Activated T-helper 1 cell treated with anti-CD3 and anti-CD28 coated beads, Interleukin-12 subunit alpha, Interleukin-12 subunit beta, Interleukin-2, Interleukin-4 antibody, amounts not matched to agents 30 ng/mL and 10 ng/mL and 1 ng/mL, durations not matched to agents 14 hours and 24 hours and 36 hours (primary cell): ENCODE measurements at regions not wholly inside any gene's neighbourhood (a gene's known extent, or its start where the extent isn't known, plus 50 kb on each side); places are given as distances from the start of the nearest gene placed in this dataset.
A peak's percentile ranks its signal among the peaks of the same experiment; 100 is the strongest.
"Not testable (repeated sequence)": the region's sequence is repeated elsewhere in the genome, so short reads cannot be mapped to it uniquely, and the experiment has no call there.

Source experiments
- DNase-seq: peaks from one replicate; pipeline ENCODE4 v3.0.0; 2021; ENCODE audit warnings: low spot score
- H3K27ac Mint-ChIP-seq: one replicate; pipeline ENCODE4 v1.8.0; 2021; ENCODE audit warnings: mild to moderate bottlenecking, mixed read lengths
- H3K27me3 Mint-ChIP-seq: one replicate; pipeline ENCODE4 v1.8.0; 2022; ENCODE audit warnings: mild to moderate bottlenecking, moderate library complexity, mixed read lengths; ENCODE audit not compliant: insufficient read depth
- H3K36me3 Mint-ChIP-seq: one replicate; pipeline ENCODE4 v1.8.0; 2021; ENCODE audit warnings: low read depth, mixed read lengths
- H3K4me1 Mint-ChIP-seq: one replicate; pipeline ENCODE4 v1.8.0; 2021; ENCODE audit warnings: low read depth, mixed read lengths
- H3K4me3 Mint-ChIP-seq: one replicate; pipeline ENCODE4 v1.8.0; 2021; ENCODE audit warnings: mild to moderate bottlenecking, moderate library complexity, mixed read lengths
- H3K9me3 Mint-ChIP-seq: one replicate; pipeline ENCODE4 v1.8.0; 2021; ENCODE audit warnings: mixed read lengths
- intact Hi-C: fragments of 100-400 bp; cut with micrococcal nuclease; formaldehyde crosslinking; loops from one replicate; pipeline ENCODE4 v1.15.1; 2024

DNA sequence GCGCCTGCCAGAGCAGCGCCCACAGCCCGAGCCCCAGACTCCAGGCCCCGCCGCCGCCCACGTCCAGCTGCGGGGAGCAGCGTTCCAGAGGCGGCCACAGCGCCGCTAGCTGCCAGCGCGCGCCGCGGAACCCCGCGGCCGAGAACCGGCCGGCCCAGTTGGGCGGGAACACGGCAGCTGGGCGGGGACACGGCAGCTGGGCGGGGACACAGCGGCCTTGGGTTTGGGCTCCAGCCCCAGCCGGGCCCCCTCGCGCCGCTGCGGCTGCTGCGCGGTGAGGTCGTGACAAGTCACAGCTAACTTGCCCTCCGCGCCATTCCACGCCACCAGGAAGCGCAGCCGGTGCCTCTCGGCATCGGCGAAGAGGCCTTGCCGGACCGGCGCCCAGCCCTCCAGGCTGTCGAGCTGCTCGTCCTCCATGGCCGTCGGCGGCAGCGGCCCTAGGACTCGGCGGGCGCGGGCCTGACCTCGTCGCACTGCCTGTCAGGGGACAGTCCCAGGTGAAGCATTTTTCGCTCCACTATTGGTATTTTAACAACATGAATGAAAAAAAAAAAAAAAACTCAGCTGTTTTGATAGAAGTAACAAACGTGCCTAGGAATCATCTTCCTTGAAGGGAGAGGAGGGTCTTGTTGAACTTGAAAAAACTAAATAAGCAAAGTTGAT, 56.6 kb upstream of the GOLGA8N start:
- intact Hi-C loops, H3K9me3 Mint-ChIP-seq, H3K27me3 Mint-ChIP-seq, H3K36me3 Mint-ChIP-seq, H3K4me1 Mint-ChIP-seq, H3K27ac Mint-ChIP-seq: not testable (repeated sequence)
- peak; percentile 54 for DNase-seq
- H3K4me3 Mint-ChIP-seq, result peak overlapping the region; percentile 30

DNA sequence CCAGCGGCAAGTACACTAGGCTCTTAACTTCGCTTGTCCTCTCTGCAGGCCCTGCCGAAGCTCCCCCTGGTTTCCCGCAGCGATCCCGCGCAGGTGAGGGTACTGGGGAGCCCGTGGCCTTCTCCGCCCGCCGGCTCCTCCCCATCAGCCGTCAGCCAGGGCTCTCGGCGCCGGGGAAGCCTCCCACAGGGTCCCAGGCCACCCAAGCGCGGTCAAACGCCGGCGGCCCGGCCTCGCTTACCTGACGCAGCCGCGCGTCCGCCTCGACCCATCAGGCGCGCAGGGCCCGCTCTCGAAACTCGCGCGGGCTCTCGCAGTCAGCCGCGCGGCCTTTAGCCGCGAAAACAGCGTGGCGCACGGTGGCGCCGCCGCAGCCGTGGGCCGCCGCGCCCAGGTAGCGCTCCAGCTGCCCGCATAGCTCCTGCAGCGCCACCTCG, 57.2 kb upstream of the GOLGA8N start:
- H3K27me3 Mint-ChIP-seq, result not testable (repeated sequence)

DNA sequence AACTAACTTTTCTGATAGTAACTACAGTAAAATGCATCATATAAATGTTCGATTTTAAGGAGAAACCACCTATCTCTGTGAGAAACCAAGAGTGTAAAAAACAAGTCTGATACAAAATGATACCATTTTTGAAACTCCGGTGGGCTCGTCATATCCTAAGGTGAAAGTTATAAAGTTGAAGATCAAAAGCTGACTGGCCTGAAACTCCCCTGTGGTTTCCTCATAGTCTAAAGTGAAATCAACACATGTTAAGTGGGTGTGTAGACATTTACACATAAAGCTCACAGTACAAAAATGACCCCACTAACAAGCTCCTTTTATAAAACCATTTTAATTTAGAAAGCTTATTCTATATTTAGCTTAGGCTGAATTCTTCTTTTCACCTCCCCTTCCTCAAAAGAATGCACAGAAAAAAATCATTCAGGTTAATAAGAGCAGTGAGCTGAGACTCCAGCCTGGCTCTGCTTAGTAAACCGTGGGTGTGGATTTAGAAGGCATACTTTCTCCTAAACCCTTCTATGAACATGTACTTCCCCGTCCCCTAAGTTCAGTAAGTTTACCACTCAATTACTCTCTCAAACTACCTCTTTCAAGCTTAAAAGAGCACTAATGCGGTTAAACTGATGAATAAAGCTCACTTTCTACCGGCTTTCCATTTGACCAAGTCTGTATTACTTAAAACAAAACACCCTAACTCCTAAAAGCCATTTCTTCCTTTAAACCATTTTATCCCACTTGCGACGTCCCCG, 57.9 kb upstream of the GOLGA8N start:
- H3K9me3 Mint-ChIP-seq, H3K4me1 Mint-ChIP-seq, H3K36me3 Mint-ChIP-seq, intact Hi-C loops, DNase-seq, H3K4me3 Mint-ChIP-seq, H3K27me3 Mint-ChIP-seq, H3K27ac Mint-ChIP-seq: not testable (repeated sequence)

More for the DNA sequence above, 57.2 kb upstream of the GOLGA8N start:
- H3K4me3 Mint-ChIP-seq, H3K36me3 Mint-ChIP-seq, H3K4me1 Mint-ChIP-seq, DNase-seq, H3K27ac Mint-ChIP-seq, intact Hi-C loops, H3K9me3 Mint-ChIP-seq: not testable (repeated sequence)

DNA sequence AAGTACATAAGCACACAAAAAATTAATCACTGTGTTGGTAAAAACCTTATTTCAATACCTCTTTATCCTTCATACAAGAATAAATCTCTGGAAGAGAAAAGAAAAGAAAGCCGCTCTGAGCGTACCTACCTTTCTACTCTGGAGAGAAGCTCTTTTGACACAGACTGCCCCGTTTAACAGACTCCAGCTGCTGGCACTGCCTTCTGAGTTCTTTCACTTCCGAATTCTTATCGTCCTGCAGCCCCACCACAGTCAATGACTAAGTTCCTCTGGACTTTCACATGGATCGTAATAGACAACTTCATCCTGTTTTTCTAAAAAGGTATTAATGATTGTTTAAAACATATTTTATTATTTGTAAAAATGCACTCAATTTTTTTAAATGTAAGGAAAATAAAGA, 67.5 kb upstream of the GOLGA8O start:
- H3K4me1 Mint-ChIP-seq, DNase-seq, H3K9me3 Mint-ChIP-seq, H3K27ac Mint-ChIP-seq, H3K36me3 Mint-ChIP-seq, H3K4me3 Mint-ChIP-seq, intact Hi-C loops, H3K27me3 Mint-ChIP-seq: not testable (repeated sequence)

DNA sequence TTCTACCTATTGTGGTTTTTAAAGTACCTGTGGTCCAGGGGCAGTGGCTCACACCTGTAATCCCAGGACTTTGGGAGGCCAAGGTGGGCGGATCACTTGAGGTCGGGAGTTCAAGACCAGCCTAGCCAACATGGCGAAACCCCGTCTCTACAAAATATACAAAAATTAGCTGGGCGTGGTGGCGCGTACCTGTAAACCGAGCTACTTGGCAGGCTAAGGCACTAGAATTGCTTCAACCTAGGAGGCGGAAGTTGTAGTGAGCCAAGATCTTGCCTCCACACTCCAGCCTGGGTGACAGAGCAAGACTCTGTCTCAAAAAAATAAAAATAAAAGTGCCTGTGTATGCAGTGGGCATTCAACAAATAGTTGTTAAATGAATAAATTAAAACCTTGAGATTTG, 67.0 kb upstream of the GOLGA8O start:
- DNase-seq, H3K27ac Mint-ChIP-seq, H3K36me3 Mint-ChIP-seq, H3K27me3 Mint-ChIP-seq, H3K9me3 Mint-ChIP-seq, H3K4me3 Mint-ChIP-seq, intact Hi-C loops, H3K4me1 Mint-ChIP-seq: not testable (repeated sequence)

DNA sequence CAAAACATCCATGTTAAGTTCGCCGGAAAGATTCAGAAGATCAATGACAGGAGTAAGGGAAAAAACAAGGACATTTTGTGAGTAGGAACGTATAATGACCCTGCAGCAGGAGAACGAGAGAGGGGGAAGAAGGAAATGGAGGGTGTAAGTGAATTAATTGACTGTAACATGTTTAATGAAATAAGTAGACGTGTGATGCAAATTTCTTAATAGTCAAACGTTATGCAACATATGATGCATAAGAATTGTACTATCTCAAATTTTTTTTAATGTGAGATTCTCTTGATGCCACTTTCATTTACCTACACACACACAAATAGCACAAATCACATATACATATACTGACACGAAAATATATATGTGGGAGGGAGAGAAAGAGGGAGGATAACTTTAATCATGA, 63.5 kb upstream of the GOLGA8O start:
- DNase-seq, H3K4me3 Mint-ChIP-seq, H3K27me3 Mint-ChIP-seq, H3K27ac Mint-ChIP-seq, H3K4me1 Mint-ChIP-seq, intact Hi-C loops, H3K36me3 Mint-ChIP-seq, H3K9me3 Mint-ChIP-seq: not testable (repeated sequence)

DNA sequence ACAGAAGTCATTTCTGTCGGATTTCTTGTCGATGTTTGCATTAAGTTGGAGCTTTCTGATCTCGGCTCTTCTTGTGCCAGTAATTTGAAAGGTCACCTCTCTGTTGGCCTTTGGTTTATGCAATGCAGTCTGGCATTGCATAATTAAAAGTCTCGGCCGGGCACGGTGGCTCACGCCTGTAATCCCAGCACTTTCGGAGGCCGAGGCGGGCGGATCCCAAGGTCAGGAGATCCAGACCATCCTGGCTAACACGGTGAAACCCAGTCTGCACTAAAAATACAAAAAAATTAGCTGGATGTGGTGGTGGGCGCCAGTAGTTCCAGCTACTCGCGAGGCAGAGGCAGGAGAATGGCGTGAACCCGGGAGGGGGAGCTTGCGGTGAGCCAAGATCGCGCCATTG, 62.6 kb upstream of the GOLGA8O start:
- H3K4me3 Mint-ChIP-seq, H3K36me3 Mint-ChIP-seq, H3K9me3 Mint-ChIP-seq, intact Hi-C loops, H3K4me1 Mint-ChIP-seq, H3K27ac Mint-ChIP-seq, DNase-seq, H3K27me3 Mint-ChIP-seq: not testable (repeated sequence)

DNA sequence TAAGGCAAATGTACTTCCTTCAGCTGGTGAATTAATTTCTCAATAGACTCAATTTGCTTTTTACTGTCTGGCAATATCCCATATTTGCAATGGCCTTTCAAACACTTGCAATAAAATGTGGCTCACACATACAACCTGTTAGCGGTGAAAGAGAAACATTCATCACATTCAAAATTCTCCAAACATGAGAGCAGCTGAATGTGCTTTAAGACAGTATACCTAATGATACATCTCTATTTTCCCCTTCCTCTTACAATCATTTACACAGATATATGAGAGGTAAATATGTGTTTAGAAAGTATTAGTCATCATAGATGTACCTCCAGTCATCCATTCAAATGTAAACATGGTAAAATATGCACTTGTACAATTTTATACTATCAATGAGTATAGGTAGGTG, 61.5 kb upstream of the GOLGA8O start:
- DNase-seq, H3K9me3 Mint-ChIP-seq, H3K27me3 Mint-ChIP-seq, H3K36me3 Mint-ChIP-seq, H3K27ac Mint-ChIP-seq, intact Hi-C loops, H3K4me1 Mint-ChIP-seq, H3K4me3 Mint-ChIP-seq: not testable (repeated sequence)

DNA sequence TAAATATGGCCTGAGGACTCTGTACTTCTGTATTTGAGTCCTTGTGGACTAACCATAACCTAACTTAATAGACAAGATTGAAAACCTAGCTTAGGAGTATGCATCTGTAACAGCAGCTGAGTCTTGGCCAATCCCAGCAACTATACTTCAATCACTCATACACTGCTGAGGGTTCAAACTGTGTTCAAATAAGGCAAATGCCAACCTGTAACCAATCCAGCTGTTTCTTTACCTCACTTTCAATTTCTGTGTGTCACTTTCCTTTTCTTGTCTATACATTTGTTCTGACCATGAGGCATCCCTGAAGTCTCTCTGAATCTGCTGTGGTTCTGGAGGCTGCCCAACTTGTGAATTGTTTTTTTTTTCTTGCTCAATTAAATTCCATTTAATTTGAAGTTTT, 57.9 kb upstream of the GOLGA8O start:
- H3K27ac Mint-ChIP-seq, H3K4me3 Mint-ChIP-seq, H3K36me3 Mint-ChIP-seq, H3K9me3 Mint-ChIP-seq, intact Hi-C loops, DNase-seq, H3K27me3 Mint-ChIP-seq, H3K4me1 Mint-ChIP-seq: not testable (repeated sequence)

DNA sequence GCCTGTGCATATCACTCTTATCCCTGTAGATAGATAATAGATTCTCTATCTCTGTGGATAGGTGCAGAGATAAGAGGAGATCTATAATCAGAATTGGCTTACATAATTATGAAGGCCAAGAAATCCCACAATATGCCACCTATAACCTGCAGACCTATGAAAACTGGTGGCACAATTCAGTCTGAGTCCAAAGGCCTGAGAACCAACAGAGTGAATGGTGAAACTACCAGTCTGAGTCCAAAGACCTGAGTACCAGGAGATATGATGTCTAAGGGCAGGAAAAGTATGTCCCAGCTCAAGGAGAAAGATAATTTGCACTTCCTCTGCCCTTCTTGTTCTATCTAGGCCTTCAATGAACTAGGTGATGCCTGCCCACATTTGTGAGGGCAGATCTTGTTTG, 54.6 kb upstream of the GOLGA8O start:
- not testable (repeated sequence) for H3K27me3 Mint-ChIP-seq, H3K4me1 Mint-ChIP-seq

DNA sequence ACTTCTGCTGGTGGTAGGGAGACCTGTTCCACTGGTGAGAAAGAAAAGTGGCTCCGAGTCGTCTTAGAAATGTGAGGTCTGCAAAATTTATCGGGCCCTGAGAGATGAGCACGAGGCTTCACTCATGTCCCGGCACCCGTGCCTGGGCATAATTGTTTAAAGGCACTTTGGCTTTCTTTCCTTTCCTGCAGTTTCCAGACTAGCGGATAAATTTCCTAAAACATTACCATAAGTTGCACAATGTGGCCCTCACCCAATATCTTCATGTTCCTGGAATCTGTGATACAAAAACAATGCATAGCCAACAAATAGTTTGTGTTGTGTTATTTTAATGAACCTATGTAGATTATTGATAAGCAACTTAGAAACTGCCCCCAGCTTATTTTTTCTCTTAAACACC, 52.6 kb upstream of the GOLGA8O start:
- H3K9me3 Mint-ChIP-seq, H3K27ac Mint-ChIP-seq, intact Hi-C loops, H3K4me1 Mint-ChIP-seq, H3K36me3 Mint-ChIP-seq, H3K27me3 Mint-ChIP-seq, H3K4me3 Mint-ChIP-seq, DNase-seq: not testable (repeated sequence)

More for the DNA sequence above, 54.6 kb upstream of the GOLGA8O start:
- H3K4me3 Mint-ChIP-seq, intact Hi-C loops, H3K36me3 Mint-ChIP-seq, DNase-seq, H3K27ac Mint-ChIP-seq, H3K9me3 Mint-ChIP-seq: not testable (repeated sequence)

DNA sequence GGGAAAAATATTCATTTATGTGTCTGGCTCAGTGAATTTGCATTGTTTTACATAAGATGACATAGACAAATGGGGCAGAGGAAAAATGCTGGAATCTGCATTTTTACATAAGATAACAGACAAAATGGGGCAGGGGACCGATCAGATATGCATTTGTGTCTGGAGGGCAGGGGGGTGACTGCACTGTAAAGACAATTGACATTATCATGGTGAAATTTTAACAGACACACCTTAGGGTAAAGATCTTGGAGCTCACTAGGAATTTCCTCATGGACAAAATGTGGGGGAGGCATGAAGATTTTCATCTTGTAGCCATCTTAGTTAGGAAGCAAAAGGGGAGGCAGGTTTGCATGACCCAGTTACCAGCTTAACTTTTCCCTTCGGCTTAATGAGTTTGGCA, 51.4 kb upstream of the GOLGA8O start:
- H3K36me3 Mint-ChIP-seq, DNase-seq, H3K4me1 Mint-ChIP-seq, H3K27me3 Mint-ChIP-seq, H3K4me3 Mint-ChIP-seq, H3K27ac Mint-ChIP-seq, H3K9me3 Mint-ChIP-seq, intact Hi-C loops: not testable (repeated sequence)

DNA sequence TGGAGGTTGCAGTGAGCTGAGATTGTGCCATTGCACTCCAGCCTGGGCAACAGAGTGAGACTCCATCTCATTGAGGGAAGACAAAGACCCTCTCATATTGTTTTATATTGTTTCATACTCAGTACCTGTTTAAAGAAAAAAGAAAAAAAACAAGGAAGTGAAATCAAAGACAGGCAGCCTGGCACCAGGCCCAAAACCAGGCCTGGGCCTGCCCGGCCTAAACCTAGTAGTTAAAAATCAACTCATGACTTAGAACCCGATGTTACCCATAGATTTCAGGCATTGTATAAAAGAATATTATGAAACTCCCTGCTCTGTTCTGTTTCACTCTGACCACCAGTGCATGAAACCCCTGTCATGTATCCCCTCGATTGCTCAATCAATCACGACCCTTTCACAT, 50.2 kb upstream of the GOLGA8O start:
- H3K27me3 Mint-ChIP-seq, intact Hi-C loops, H3K27ac Mint-ChIP-seq, H3K4me3 Mint-ChIP-seq, H3K36me3 Mint-ChIP-seq, DNase-seq, H3K4me1 Mint-ChIP-seq, H3K9me3 Mint-ChIP-seq: not testable (repeated sequence)
